NAMALWA (cell line): ENCODE measurements at regions not wholly inside any gene's neighbourhood (a gene's known extent, or its start where the extent isn't known, plus 50 kb on each side); places are given as distances from the start of the nearest gene placed in this dataset.
A peak's percentile ranks its signal among the peaks of the same experiment; 100 is the strongest.
"Not testable (repeated sequence)": the region's sequence is repeated elsewhere in the genome, so short reads cannot be mapped to it uniquely, and the experiment has no call there.

Experiments used
- DNase-seq: peaks from one replicate; pipeline ENCODE4 v3.0.0-alpha.2; 2015; ENCODE audit warnings: low spot score

DNA sequence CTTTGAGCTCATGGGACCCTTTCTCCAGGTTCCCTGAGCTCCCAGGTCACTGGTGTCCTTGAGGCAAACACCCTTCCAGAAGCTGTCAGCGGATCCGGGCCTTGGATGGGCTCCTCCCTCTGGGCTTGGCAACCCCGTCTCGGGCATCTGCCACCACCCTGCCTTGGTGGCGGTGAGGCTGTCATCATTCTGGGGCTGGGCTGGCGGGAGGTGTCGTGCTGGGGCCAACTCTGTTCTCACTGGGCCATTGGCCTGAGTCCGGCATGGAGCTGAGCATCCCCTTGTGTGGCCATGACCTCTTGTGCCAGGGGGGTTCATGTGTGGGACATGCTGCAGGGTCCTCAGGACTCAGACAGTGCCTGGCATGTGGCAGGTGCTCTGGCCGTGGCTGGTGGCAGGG is 197.6 kb downstream of the LAT start:
- no peak for DNase-seq

DNA sequence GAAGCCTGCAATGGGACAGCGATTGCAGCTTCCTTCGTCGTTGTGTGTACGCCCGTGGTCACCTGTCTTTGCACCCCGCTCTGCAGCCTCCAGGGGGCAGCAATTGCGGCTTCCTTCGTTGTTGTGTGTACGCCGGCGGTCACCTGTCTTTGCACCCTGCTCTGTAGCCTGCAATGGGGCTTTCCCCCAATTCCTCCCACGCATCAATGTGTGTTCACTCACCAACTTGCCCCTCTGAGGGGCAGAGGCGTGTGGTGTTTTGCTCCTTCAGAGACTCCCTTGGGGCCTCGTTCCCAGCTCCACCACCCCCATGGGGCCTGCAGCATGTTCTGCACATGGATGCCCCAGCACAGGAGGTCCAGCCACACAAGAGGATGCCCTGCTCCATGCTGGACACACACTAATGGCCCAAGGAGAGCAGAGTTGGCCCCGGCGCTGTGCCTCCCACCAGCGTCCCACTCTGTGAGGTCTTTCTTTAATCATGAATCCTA is 197.1 kb downstream of the LAT start:
- DNase-seq: peak; percentile 15

DNA sequence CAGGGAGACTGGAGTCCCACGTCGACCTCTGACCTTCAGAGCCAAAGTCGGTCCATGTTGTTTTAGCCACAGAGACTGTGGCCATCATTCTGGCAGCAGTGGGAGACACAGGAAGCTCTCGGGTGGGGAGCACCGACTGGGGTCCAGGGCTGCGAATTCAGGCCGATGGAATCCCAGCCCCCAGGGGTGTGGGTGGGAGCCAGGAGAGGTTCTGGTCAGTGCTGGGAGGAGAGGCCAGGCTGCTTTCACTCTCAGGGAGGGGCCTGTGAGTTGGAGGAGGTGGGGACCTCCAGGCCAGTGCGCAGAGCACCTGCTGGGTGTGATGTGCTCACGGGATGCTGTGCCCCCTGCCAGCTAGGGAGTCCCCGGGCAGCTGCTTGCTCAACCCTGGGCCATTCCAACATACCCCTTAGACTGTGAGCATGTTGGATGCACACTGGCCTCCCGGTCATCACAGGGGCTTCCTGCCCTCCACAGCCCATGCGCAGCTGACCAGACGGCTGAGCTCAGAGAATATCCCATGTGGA is 196.5 kb downstream of the LAT start:
- DNase-seq: not testable (repeated sequence)

DNA sequence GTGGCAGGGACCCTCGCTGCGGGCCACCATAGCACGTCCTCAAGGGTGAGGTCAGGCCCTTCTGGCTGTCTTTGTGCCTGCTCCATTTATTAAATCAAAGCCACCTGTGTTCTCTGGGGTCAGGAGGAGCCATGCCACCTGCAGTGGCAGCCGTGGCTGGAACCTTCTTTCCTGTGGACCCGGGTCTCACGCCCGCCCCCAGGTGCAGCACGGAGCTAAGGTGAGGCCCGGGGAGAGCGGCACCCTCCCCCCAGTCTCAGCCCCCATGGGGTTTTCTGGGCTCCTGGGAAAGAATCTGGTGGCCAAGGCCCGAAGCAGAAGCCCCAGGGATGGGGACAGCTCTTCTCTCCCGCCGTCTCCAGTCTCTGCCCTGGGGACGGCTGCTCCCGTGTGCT is 195.4 kb downstream of the LAT start:
- not testable (repeated sequence) for DNase-seq

DNA sequence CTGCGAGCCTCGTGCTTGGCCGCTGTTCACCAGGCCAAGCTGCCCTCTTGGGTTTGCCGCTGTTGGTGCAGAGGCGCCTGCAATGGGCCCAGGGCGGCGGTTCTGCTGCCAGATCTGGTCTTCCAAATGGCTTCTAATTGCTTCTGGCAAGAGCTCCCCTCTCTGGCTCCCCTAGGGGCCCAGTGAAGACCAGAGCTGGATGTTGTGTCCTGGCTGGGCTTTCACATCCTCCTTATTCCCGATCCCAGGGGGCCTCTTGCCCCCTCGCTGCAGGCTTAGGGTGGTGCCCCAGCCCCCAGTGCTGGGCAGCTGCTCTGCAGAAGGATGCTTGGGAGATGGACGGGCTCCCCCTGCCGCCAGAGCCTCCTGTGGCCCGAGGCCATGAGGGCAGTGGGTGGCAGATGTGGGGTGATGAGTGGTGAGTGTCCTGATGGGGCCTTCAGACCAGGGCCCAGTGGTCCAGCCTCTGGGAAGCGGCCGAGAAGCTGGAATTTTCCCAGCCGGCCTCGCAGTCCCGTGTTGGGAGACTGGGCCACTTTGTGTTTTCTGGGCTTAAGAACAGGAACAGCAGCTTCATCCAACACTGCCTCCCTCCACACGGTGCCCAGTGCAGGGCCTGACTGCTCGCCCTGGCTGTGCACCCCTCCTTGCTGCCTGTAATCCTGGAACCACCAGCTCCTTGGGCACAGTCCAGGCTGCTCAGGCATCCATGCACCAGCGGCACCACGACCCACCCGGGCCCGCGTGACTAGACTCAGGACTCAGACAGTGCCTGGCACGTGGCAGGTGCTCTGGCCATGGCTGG is 194.8 kb downstream of the LAT start:
- DNase-seq: not testable (repeated sequence)

DNA sequence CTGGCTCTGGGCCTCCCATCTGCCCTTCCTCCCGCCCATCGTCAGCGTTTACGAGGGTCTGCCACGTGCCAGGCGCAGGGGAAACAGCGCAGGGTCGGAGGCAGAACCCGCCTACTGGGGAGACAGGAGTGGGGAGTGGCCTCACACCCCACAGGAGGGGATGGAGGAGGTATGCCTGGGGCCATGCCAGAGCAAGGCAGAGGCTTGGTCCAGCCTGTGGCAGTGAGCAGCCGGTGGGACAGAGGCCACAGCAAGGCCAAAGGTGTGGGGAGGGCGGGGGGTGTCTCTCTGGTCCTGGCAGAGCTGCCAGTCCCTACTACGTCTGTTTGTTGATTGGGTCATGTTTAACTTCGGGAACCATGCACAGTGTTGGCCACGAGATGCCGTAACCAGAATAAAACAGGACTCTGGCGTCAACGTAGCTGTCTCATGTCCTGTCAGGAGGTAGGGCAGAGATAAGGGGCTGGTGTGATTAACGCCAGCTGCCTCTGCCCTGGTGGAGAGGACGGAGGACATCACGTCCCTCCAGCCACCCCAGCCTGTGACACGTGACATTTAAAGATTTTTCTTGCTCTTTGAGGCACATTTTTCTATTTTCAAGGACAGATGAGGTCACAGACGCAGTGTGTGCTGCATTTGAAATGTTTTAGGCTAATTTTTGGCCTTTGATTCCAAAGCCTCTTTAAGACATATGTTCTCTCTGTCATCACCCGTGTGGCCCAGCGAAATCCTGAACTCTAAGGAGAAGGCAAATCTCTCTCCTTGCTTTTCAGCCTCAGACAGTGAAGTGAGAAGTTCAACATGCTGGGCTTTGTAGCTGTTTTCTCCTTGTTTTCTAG is 193.3 kb downstream of the LAT start:
- DNase-seq: not testable (repeated sequence)

DNA sequence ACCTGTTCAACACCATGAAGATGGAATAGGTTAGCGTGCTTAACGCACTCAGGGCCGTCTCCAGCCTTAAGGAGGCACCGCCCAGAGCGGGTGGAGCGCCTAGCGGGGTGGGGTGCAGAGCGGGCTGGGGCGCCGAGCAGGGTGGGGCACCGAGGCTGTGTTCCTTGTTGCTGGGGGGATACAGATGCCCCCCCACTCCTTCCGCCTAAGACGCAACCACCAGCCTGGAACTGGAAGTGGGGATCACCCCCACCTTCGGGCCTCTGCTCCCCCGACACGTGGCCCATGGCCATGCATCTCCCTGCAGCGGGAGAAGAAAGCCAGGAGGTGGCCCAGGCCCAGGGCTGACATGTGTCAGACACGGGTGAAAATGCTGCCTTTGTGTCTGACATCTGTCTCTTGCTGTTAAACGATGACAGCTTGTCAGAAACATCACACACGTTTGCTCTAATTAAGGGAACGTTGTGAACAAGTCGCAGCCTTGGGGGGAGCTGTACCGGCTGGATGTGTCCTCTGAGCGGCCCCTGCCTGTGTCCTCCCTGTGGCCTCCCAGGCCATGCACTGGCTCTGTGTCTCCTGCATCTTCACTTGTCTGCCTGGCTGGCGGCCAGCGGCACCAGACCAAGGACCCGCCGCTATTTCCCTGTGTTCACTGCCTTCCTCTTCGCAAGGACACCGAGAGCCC is 192.5 kb downstream of the LAT start:
- not testable (repeated sequence) for DNase-seq

DNA sequence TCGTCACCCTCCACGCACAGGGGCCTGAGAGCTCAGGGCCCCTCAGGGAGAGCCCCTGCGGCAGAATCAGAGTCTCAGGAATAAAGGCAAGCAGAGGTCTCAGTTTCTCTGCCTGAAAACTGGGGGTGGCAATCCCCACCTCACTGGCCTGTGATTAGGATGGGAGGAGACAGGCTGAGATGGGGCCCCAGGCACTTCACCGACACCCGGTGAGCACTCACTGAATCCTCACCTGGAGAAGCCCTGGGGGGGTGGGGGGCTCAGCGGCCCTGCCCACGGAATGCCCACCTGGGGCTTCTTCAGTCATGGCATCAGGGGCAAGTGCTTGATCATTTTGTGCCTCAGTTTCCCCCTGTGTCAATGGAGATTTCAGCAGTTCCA is 192.0 kb downstream of the LAT start:
- not testable (repeated sequence) for DNase-seq

DNA sequence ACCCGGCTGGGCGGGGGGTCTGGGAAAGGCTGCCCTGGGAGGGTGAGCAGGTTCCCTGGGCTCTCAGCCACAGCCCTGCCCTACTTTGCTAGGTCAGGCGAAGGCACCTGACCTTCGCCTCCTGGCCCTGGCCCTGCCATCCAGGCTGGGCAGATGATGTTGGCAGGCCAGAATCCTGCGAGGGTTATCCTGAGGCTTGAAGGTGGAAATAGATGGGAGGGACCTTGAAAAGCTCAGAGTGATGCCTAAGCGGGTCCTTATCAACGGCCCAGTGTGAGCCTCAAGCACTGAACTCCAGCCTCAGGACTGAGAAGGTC is 191.3 kb downstream of the LAT start:
- DNase-seq: not testable (repeated sequence)

DNA sequence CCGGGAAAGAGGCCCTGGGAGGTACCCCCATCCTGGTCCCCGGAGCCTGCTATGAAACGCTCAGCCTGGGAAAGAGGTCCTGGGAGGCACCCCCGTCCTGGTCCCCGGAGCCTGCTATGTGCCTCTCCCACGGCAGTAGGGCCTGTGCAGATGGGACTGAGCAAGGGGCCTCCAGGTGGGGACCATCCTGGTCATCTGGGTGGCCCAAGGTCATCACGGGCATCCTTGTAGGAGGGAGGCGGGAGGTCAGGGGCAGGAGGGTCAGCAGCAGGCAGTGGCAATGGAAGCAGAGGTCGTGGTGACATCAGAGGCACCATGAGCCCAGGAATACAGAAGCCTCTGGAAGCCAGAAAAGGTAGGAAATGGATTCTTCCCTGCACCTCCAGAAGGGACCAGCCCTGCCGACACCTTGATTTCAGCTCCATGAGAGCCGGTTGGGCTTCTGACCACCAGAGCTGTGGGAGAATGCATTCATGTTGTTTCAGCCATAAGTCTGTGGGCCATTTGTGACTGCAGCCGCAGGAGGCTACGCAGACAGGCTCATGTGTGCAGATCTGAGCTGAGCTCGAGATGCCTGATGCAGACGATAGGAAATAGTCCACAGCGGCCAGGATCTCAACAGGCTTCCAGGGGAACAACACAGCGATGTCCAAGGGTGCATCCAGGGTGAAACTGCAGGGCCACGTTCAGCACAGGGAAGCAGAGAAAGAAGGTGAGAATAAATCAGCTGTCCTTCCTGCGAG is 190.7 kb downstream of the LAT start:
- not testable (repeated sequence) for DNase-seq

DNA sequence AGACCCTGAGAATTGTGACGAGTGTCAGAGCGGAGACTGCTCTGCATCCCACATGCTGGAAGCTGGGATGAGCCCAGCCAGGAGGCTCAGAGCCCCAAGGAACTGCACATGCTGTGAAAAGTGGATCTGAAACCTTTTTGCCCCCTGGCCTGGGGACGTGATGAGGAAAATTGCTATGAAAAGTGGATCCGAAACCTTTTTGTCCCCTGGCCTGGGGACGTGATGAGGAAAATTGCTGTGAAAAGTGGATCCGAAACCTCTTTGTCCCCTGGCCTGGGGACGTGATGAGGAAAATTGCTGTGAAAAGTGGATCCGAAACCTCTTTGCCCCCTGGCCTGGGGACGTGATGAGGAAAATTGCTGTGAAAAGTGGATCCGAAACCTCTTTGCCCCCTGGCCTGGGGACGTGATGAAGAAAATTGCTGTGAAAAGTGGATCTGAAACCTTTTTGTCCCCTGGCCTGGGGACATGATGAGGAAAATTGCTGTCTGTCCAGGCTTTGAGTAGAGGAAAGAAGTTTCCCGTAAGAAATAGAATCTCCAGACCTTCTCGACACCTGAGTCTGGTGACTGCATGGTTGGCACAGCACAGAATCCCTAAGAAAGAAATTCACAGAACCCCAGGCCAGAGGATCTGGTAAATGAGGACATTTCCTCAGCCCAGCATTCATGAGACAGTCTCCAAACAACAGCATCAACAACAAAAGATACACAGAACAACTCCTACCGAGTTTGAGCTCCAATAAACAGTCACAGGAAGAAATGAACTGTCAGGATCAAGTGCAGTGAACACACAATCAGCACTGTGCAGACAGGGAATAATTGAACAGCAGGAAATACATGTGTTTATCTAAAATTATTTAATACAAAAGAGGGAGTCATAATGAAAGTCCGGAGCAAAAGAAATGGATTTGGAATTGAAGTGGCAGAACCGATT is 188.8 kb downstream of the LAT start:
- DNase-seq: not testable (repeated sequence)

DNA sequence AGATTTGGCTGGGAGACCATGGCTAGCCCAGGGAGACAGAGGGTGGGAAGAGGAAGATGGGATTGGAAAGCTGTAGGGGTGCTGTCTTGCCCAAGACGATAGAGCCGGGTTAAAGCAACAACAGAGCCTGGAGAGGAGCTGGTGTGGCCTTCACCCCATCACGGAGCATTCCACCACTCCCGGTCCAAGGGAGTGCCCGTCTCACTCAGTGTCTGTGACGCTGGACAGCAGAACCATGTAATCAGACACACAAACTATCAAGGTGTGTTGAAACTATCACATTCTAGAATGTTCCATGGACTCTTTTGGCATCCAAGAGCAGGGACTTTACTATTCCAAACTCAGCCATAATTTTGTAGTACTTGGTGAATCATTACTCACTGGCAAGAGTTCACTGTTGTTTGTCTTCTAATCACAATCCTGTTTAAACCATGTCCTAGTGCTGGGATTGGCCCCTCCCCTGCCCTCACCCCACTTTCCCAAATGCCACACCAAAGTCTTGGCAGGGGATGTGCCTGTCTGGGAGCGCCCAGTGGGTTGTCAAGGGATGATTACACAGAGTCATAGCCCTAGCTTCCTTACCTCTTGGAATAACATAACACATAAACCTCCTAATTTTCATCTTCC is 187.4 kb downstream of the LAT start:
- DNase-seq: not testable (repeated sequence)

DNA sequence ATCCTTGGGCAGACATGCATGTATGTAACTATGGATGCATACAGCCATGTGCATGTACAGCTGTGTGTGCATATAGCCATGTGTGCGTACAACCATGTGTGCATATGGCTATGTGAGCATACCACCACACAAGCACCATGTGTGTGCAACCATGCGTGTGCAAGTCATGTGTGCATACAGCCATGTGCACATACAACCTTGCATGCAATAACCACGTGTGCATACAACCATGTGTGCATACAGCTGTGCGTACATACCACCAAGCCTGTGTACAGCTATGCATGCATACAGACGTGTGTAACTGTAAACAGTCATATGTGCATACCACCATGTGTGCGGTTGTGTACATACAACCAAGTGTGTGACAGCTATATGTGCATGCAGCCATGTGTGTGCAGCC is 186.4 kb downstream of the LAT start:
- DNase-seq: not testable (repeated sequence)

DNA sequence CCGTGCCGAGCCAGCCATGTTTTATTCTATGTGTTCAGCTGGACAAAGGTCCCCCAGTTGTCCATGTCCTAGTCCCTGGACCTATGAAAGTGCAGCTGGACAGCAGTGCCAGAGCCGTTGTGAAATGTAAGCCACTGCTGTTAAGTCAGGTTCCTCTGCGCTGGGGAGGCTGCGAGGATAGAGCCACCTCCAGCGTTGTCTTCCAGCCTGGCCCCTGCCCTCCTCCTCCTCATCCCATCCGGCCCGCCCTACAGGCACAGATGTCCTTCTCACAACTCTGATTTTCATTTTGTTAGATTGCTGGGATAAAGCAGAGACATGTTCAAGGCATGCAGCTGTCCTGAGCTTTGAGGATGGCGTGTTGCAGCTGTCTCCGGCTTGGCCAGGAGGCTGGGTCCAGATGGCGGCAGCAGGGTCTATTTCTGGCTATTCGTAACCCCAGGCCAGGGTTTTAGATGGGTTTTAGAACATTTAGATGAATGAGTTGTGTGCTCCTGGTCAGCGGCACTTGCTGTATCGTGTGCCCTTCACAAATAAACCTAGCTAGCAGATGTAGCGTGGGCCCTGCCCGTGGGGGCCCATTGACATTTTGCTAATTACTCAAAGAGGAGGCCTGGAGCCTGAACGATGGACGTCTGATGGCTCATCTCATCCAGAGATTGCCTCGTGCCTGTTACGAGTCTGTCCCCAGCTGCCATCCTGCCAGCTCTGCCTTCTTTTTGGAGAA is 185.7 kb downstream of the LAT start:
- not testable (repeated sequence) for DNase-seq

DNA sequence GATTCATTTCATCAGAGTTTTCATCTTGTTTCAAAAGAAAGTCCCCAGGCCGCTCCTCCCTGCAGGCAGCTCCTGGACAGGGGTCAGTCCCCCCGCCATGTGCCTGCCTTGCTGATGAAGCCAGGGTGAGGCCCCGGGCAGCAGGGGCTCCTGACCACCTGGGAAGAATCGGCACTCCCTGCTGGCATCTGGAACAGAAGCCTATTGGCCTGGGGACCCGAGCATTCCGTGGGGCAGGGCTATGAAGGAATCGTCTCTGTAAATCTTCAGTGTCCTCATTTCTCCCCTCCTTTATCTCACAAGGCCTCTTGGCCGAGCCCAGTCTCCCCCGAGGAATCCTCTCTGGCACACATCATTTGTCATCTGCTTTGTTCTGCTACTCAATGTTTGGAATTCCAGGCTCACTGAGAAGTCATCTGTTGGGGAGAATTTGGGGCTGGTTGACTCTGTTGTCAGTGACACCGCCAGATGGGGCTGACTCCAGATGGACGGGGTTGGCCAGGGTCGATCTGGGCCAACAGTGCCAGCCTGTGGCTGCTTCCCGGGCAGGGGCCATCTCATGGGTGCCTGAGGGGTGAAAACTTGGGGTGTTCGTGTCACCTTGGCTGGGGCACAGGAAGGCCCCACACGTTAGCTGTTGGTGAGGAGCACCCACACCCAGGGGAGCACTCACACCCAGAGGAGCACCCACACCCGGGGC is 184.6 kb downstream of the LAT start:
- DNase-seq: not testable (repeated sequence)

DNA sequence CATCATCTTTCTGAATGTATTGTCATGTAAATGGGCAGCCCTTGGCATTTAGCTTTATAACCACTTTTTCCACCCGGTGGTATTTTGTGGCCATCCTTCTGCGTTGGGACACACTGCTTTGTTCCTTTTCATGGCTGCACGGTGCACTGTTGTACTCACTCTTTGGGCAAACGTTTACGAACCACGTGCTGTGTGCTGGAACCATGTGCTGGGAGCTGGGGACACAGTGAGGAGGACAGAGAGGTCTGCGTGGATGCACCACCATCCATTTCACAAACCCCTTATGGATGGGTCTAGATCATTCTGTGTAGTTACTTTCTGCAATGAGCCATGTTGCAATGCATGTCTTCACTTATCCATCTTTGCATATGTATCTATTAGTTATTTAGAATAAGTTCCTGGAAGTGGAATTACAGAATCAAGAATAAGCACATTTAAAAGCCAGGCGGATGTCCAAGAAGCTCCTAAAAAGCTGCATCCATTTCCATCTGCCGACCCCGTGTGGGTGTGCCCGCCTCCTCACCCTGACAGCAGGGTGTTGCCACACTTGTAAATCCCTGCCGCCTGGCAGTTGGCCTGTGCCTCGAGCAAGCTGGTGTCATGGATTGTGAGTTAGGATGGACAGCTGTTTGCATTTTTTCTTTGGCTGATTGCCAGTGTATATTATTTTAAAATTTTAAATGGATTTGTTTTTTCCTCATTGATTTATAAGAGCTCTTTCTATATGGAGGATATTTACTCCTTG is 183.8 kb downstream of the LAT start:
- DNase-seq: not testable (repeated sequence)

DNA sequence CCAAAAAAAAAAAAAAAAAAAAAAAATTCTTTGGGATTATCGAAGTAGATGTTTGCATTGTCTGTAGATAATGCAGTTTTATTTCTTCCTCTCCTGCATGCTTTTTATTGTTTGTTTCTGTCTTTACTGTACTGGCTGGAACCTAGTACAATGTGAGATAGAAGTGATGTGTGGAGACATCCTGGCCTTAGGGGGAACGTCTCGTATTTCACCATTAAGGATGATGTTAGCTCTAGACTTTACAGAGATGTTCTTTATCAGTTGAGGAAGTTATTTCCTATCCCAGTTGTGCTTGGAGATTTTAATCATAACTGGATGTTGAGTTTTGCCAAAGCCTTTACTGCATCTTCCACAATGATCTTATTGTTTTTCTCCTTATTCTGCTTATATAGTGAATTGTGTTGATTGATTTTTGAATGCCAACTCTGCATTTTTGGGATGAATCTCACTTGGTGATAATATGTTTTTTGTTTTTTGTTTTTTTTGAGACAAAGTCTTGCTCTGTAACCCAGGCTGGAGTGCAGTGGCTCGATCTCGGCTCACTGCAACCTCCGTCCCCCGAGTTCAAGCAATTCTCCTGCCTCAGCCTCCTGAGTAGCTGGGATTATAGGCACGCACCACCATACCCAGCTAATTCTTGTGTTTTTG is 179.7 kb downstream of the LAT start:
- not testable (repeated sequence) for DNase-seq
